ENCODE measurements at regions not wholly inside any gene's neighbourhood (a gene's known extent, or its start where the extent isn't known, plus 50 kb on each side); places are given as distances from the start of the nearest gene placed in this dataset.

GRCh38 chr14:95440951-95441350 lies 75.5 kb downstream of the SYNE3 start:
- no peak for DNase-seq

- DNase-seq = no peak
These were observed 76.0 kb downstream of the SYNE3 start for GRCh38 chr14:95440496-95440895.

GRCh38 chr14:95439881-95440280 lies 76.6 kb downstream of the SYNE3 start:
- no peak for DNase-seq

- no peak for DNase-seq
These were observed 78.7 kb downstream of the SYNE3 start for GRCh38 chr14:95437715-95438114.

- no peak for DNase-seq
These were observed 80.1 kb downstream of the SYNE3 start for GRCh38 chr14:95436354-95436753.

- DNase-seq = no peak
These were observed 82.3 kb downstream of the SYNE3 start for GRCh38 chr14:95434121-95434520.

- no peak for DNase-seq
These were observed 83.4 kb downstream of the SYNE3 start for GRCh38 chr14:95433094-95433478.

- DNase-seq = no peak
These were observed 84.0 kb downstream of the SYNE3 start for GRCh38 chr14:95432144-95433093.

GRCh38 chr14:95431199-95432143 lies 85.0 kb downstream of the SYNE3 start:
- DNase-seq = no peak

GRCh38 chr14:95428557-95428956 lies 87.9 kb downstream of the SYNE3 start:
- no peak for DNase-seq

- no peak for DNase-seq
These were observed 90.4 kb downstream of the SYNE3 start for GRCh38 chr14:95426116-95426475.

GRCh38 chr14:95425369-95426115 lies 90.9 kb downstream of the SYNE3 start:
- DNase-seq = no peak

GRCh38 chr14:95424529-95424928 lies 91.9 kb downstream of the SYNE3 start:
- DNase-seq = no peak

GRCh38 chr14:95421741-95422140 lies 94.7 kb downstream of the SYNE3 start:
- DNase-seq = no peak

GRCh38 chr14:95420060-95420459 lies 96.4 kb downstream of the SYNE3 start:
- no peak for DNase-seq

GRCh38 chr14:95419569-95419968 lies 96.9 kb downstream of the SYNE3 start:
- DNase-seq = no peak

GRCh38 chr14:95418858-95419257 lies 97.6 kb downstream of the SYNE3 start:
- DNase-seq = no peak

- DNase-seq = no peak
These were observed 97.8 kb upstream of the CLMN start for GRCh38 chr14:95417492-95417891.

- DNase-seq = no peak
These were observed 96.3 kb upstream of the CLMN start for GRCh38 chr14:95415993-95416392.

- no peak for DNase-seq
These were observed 93.8 kb upstream of the CLMN start for GRCh38 chr14:95413289-95414215.

- no peak for DNase-seq
These were observed 91.1 kb upstream of the CLMN start for GRCh38 chr14:95410838-95411237.

Data from stimulated activated CD4-positive, alpha-beta T cell treated with anti-CD3 and anti-CD28 coated beads, Interleukin-1b, Interleukin-23, amount 100 ng/mL, for 48 hours (primary cell).